GM12891 (cell line): ENCODE measurements at regions not wholly inside any gene's neighbourhood (a gene's known extent, or its start where the extent isn't known, plus 50 kb on each side); places are given as distances from the start of the nearest gene placed in this dataset.
"Not testable (repeated sequence)": the region's sequence is repeated elsewhere in the genome, so short reads cannot be mapped to it uniquely, and the experiment has no call there.

Experiments
- DNase-seq: peaks from one replicate; pipeline ENCODE4 v3.0.0; 2011; ENCODE audit warnings: low spot score; ENCODE audit not compliant: insufficient read length
- FAIRE-seq: peaks from 2 replicates; lab custom pipeline; 2011; peaks lifted over from hg19 to GRCh38; lab: Jason Lieb, UNC
- PAX5 ChIP-seq: IDR thresholded peaks from 2 replicates; pipeline ENCODE4 v1.6.1; 2011; ENCODE audit warnings: low read length, moderate library complexity, mild to moderate bottlenecking; ENCODE audit not compliant: insufficient read depth, severe bottlenecking
- POLR2A ChIP-seq: IDR thresholded peaks from 2 replicates; pipeline ENCODE4 v1.6.1; 2011; ENCODE audit warnings: low read depth, low read length, control low read depth
- POLR2AphosphoS5 ChIP-seq: IDR thresholded peaks from 2 replicates; pipeline ENCODE4 v1.6.1; 2011; ENCODE audit warnings: low read depth, low read length, control low read depth
- POU2F2 ChIP-seq: IDR thresholded peaks from 2 replicates; pipeline ENCODE4 v1.6.1; 2011; ENCODE audit warnings: low read depth, mild to moderate bottlenecking, control low read depth, low read length, moderate library complexity
- SPI1 ChIP-seq: IDR thresholded peaks from 2 replicates; pipeline ENCODE4 v1.6.1; 2011; ENCODE audit warnings: low read depth, low read length, control low read depth
- TAF1 ChIP-seq: IDR thresholded peaks from 2 replicates; pipeline ENCODE4 v1.6.1; 2011; ENCODE audit warnings: low read depth, low read length, control low read depth

DNA sequence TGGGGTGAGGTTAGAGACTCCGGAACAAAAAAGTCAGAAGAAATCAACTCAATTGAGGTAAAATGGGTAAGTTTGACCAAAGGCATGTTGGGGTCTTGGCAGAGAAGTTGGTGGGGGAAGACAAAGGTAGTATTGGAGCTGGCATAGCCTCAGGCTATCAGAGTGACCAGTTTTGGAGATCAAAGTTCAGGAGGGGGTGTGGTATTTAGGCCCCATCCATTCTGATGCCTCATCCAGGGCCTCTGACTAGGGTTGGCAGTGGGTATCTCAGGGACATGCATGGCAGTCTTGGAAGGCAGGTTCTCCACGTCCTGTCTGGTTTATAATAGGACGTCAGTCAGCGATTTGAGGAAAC, 73.2 kb upstream of the TRABD2B start:
- no peak for FAIRE-seq
- TF ChIP-seq PAX5, result no peak
- TF ChIP-seq POLR2AphosphoS5, result no peak
- no peak for TF ChIP-seq POU2F2
- TF ChIP-seq SPI1, result no peak
- no peak for TF ChIP-seq TAF1
- no peak for DNase-seq

GRCh38 chr1:48069662-48070395, 72.6 kb upstream of the TRABD2B start:
- DNase-seq, result no peak

GRCh38 chr1:48068206-48068605, 71.0 kb upstream of the TRABD2B start:
- TF ChIP-seq SPI1 (no peak), POLR2AphosphoS5 (no peak), PAX5 (no peak), TAF1 (no peak), POLR2A (no peak), POU2F2 (no peak)
- no peak for FAIRE-seq

More at GRCh38 chr1:48069662-48070395, 72.6 kb upstream of the TRABD2B start:
- TF ChIP-seq SPI1, result no peak
- no peak for TF ChIP-seq POLR2AphosphoS5
- TF ChIP-seq POU2F2, result no peak
- no peak for TF ChIP-seq POLR2A
- no peak for TF ChIP-seq PAX5
- no peak for TF ChIP-seq TAF1
- FAIRE-seq, result no peak

GRCh38 chr1:48066936-48067335, 69.8 kb upstream of the TRABD2B start:
- FAIRE-seq, result no peak
- DNase-seq, result no peak
- TF ChIP-seq POLR2AphosphoS5 (no peak), TAF1 (no peak)

More at GRCh38 chr1:48068206-48068605, 71.0 kb upstream of the TRABD2B start:
- DNase-seq, result no peak

- DNase-seq, FAIRE-seq: not testable (repeated sequence)
Measured at GRCh38 chr1:48064693-48065092, 67.5 kb upstream of the TRABD2B start.

- TF ChIP-seq POLR2A (no peak), TAF1 (no peak), SPI1 (no peak), POU2F2 (no peak), POLR2AphosphoS5 (no peak), PAX5 (no peak)
- no peak for DNase-seq
- FAIRE-seq, result no peak
Measured at GRCh38 chr1:48062353-48062752, 65.2 kb upstream of the TRABD2B start.

DNA sequence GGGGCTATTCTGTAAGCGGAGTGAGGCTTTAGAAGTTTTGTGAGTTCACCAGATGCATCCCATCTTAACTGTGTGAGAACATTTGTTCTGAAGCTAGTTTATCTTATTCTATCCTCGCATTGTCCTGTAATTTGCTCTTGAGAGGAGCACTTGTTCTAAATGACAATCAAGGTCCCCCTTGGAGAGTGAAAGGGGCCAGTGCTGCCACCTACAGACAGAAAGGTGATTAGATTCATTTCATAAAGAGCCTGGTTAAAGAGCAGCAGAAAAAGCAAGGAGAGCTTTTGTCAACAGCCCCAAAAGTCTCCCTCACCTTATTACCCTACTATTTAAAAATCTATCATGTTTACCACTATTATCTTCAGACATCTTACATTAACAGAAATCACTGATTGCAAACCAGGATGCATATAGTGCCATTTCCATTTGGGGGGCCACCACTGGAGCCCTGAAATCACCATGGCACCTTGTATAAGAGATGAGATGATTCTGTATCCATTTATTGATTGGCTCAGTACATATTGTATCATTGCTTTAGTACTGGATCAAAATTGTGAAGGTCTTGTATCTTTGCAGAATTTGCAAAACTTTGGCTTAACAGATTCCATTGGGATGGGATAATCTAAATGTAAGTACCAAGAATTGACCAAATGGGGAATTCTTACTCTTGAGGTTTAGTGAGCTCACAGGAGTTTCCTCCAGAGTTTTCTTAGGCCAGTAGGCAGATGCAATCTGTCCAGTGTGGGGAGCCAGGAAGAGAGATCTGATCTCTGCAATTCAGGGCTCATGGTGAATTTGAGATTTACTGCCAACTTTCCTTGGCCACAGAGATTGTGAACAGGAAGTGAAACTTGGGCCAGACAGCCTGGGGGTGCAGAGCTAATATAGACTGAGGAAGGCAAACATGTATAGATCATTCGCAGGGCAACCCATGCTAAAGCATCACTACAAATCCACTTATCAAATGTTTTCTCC, 64.3 kb upstream of the TRABD2B start:
- FAIRE-seq (peak; percentile 63), DNase-seq (peak; percentile 25)
- TF ChIP-seq POU2F2 (no peak), POLR2AphosphoS5 (no peak), TAF1 (no peak), SPI1 (peak; percentile 82), POLR2A (no peak)

DNA sequence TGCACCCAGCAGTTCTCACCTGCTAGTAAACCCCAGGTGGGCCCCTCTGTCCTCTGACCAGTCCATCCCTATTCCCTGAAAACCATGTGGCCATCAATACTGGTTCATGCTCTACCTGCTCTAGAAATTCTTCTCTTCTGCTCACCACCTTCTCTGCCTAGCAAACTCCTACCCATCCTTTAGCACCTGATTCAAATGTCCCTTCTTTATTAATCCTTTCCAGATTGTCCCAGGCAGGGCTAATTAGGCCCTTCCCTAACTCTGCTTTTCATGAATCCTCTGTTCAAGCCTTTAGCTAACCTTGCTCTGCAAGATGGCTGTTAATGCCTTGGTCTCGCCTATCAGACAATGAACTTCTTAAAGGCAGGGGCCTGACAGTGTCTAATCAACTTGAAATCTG, 62.1 kb upstream of the TRABD2B start:
- FAIRE-seq (no peak), DNase-seq (no peak)
- TF ChIP-seq TAF1, result no peak
- no peak for TF ChIP-seq PAX5

DNA sequence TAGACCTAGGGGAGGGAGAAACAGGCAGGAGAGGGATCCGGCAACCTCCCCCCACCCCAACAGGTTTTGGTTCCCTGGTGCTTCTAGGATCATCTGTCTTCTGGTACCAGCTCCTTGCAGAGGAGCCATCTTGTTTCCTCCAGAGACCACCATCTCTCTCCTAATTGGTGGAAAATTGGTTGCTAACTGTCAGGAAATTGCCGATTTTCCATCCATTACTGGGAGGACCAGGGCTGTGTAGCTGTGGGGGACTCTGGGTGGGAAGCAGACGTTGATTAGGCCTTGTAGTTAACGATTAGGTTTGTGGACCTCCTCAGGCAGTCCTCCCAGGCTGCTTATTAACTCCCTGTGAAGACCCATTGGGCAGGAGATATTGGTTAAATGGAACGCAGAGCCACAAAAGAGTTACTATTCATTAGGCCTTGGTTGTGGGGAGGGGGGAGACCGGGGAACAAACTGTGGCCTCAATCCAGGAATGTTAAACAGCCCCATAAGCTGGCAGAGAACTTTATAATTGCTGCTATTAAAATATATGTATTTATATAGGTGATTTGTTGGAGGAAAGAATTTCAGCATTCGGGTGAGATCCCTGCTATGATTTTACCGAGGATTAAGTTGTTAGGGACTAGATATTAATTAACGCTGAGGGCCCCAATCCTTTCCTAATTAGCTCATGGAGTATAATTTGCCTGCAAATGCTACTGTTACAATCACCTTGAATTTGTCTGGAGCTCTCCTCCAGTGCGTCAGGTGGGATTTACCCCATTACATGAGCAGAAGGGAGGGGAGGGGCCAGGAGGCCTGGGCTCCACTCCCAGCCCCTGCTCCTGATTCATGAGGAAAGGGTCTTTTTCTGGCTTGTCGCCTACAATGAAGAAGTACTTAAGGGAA, 61.2 kb upstream of the TRABD2B start:
- TF ChIP-seq POU2F2 (no peak), PAX5 (no peak), POLR2A (no peak), TAF1 (no peak), SPI1 (no peak), POLR2AphosphoS5 (no peak)
- DNase-seq, result no peak
- FAIRE-seq, result no peak
